ENCODE measurements at regions not wholly inside any gene's neighbourhood (a gene's known extent, or its start where the extent isn't known, plus 50 kb on each side); places are given as distances from the start of the nearest gene placed in this dataset.

DNA sequence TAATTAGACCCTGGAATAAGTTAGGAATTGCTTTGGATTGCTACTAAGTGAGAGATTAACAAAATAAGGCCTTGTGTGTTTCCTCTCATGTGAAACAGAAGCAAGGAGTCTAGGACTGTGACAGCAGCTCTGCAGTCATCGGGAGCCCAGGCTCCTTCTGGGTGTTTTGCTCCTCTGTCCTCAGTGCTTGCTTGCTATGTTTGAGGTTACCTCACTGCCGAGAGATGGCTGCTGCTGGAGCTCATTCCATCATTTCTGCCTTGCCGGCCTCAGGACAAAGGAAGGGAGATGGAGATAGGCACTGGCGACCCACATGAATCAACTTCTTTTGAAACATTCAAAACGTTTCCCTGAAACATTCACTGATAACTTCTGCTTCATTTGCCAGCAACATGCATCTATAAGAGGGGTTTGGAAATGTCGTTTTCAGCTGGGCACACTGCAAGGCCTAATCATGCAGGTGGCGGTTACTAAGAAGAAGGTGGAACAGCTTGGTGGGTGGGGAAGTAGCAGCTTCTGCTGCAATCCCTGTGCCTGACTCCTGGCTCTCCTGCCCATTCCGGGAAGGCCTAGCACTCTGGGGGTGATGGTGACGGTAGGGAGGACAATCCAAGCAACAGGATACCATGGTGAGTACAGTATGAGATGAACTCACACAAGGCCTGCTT is 77.2 kb upstream of the CD180 start (continued):
- TF ChIP-seq CSRNP3 (CRISPR knock-in tag; IDR thresholded peaks at IDR 0.05) (no peak), SNAI2 (CRISPR knock-in tag; IDR thresholded peaks at IDR 0.05) (no peak), TCF4 (CRISPR knock-in tag; IDR thresholded peaks at IDR 0.05; ENCODE audit: borderline replicate concordance) (no peak), ZNF70 (CRISPR knock-in tag; IDR thresholded peaks at IDR 0.05) (no peak), ZNF8 (CRISPR knock-in tag; IDR thresholded peaks at IDR 0.05) (no peak), GLIS3 (CRISPR knock-in tag; IDR thresholded peaks at IDR 0.05) (no peak)

- no peak for TF ChIP-seq PPARA (CRISPR knock-in tag; IDR thresholded peaks at IDR 0.05; ENCODE audit: borderline replicate concordance)
- TF ChIP-seq ZNF565 (CRISPR knock-in tag; conservative IDR thresholded peaks at IDR 0.05; ENCODE audit: low read depth): no peak
- TF ChIP-seq, protein P1, sequence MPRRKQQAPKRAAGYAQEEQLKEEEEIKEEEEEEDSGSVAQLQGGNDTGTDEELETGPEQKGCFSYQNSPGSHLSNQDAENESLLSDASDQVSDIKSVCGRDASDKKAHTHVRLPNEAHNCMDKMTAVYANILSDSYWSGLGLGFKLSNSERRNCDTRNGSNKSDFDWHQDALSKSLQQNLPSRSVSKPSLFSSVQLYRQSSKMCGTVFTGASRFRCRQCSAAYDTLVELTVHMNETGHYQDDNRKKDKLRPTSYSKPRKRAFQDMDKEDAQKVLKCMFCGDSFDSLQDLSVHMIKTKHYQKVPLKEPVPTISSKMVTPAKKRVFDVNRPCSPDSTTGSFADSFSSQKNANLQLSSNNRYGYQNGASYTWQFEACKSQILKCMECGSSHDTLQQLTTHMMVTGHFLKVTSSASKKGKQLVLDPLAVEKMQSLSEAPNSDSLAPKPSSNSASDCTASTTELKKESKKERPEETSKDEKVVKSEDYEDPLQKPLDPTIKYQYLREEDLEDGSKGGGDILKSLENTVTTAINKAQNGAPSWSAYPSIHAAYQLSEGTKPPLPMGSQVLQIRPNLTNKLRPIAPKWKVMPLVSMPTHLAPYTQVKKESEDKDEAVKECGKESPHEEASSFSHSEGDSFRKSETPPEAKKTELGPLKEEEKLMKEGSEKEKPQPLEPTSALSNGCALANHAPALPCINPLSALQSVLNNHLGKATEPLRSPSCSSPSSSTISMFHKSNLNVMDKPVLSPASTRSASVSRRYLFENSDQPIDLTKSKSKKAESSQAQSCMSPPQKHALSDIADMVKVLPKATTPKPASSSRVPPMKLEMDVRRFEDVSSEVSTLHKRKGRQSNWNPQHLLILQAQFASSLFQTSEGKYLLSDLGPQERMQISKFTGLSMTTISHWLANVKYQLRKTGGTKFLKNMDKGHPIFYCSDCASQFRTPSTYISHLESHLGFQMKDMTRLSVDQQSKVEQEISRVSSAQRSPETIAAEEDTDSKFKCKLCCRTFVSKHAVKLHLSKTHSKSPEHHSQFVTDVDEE (CRISPR knock-in tag; IDR thresholded peaks at IDR 0.05): no peak
- no peak for TF ChIP-seq RARB (CRISPR knock-in tag; IDR thresholded peaks at IDR 0.05)
- TF ChIP-seq ESRRG (CRISPR knock-in tag; IDR thresholded peaks at IDR 0.05): no peak
- TF ChIP-seq ZC3H10 (CRISPR knock-in tag; IDR thresholded peaks at IDR 0.05): no peak
- TF ChIP-seq GLIS3 (CRISPR knock-in tag; IDR thresholded peaks at IDR 0.05): no peak
- ATAC-seq: no peak
Observed at GRCh38 chr5:67272453-67273130, 76.0 kb upstream of the CD180 start.

DNA sequence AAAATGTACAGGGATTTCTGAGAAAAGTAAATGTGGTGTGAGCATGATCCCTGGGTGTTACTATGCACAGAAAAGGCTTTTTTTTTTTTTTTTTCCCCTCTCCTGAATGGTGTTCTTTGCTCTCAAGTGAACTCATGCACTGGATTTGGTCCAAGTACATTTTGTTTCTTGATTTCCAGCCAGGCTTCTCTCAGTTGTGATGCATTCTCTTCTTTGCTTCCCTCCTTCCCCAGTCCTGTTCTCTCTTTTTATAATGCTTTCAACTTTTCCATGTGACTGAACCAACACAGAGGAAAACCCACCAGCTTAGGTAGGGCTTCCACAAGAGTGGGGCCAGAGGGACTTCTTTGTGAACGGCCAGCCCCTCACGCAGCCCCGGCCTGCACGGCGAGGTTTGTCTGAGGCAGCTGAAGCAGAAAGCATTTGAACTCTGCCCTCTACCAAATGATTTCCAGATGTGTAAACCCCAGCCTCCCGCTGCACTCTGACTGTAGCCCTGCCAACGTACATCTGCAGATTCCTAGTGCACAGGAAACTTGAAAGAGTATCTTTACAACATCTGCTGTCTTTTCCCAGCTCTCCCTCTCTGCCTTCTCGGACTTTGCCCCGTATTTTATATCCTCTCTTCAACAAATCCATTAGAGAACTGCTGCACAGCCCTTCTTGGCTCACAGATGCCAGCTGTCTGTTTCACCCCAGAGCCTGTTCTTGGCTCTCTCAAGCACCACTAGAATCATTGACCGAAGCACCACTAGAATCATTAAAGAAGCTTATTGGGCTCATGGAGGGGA is 71.8 kb upstream of the CD180 start:
- TF ChIP-seq ISL1 (CRISPR knock-in tag; IDR thresholded peaks at IDR 0.05) (no peak), ZFP30 (CRISPR knock-in tag; IDR thresholded peaks at IDR 0.05) (peak; percentile 24; the same call in 1 of the 2 replicates), ZNF70 (CRISPR knock-in tag; IDR thresholded peaks at IDR 0.05) (0 out of 2 replicates have a peak, but pooled peaks have one; percentile 18), ESRRG (CRISPR knock-in tag; IDR thresholded peaks at IDR 0.05) (no peak), OSR1 (CRISPR knock-in tag; IDR thresholded peaks at IDR 0.05) (no peak), ARNTL (CRISPR knock-in tag; IDR thresholded peaks at IDR 0.05; ENCODE audit: borderline replicate concordance, low read depth) (no peak), TCF4 (CRISPR knock-in tag; IDR thresholded peaks at IDR 0.05; ENCODE audit: borderline replicate concordance) (peak; percentile 94)
- TF ChIP-seq, protein P2, sequence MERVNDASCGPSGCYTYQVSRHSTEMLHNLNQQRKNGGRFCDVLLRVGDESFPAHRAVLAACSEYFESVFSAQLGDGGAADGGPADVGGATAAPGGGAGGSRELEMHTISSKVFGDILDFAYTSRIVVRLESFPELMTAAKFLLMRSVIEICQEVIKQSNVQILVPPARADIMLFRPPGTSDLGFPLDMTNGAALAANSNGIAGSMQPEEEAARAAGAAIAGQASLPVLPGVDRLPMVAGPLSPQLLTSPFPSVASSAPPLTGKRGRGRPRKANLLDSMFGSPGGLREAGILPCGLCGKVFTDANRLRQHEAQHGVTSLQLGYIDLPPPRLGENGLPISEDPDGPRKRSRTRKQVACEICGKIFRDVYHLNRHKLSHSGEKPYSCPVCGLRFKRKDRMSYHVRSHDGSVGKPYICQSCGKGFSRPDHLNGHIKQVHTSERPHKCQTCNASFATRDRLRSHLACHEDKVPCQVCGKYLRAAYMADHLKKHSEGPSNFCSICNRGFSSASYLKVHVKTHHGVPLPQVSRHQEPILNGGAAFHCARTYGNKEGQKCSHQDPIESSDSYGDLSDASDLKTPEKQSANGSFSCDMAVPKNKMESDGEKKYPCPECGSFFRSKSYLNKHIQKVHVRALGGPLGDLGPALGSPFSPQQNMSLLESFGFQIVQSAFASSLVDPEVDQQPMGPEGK (CRISPR knock-in tag; IDR thresholded peaks at IDR 0.05; ENCODE audit: borderline replicate concordance): no peak
- TF ChIP-seq, protein P1 (CRISPR knock-in tag; IDR thresholded peaks at IDR 0.05): 0 out of 2 replicates have a peak, but pooled peaks have one; percentile 39
- ATAC-seq: peak; percentile 91

All from SK-N-SH treated with all-trans-retinoic acid at 6 μM for 48 hours (cell line).